ENCODE measurements at regions not wholly inside any gene's neighbourhood (a gene's known extent, or its start where the extent isn't known, plus 50 kb on each side); places are given as distances from the start of the nearest gene placed in this dataset.

DNA sequence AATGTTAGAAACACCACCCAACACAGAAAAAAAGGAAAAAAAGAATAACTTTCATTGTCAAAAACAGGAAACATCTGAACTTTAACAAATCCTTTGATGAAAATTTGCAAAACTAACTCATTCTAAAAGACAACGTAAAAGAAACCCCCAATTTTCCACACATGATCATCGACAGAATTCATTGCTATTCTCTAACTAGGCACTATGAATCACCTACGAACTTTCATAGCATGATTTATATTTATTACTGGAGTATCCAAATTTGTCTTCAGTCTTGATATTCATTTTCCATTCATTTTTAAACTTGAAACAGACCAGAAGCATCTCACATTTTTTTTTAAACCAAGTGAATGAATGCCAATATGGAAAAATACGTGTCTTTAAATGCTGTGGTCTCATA, 514.6 kb downstream of the TLE4 start:
- no peak for DNase-seq

DNA sequence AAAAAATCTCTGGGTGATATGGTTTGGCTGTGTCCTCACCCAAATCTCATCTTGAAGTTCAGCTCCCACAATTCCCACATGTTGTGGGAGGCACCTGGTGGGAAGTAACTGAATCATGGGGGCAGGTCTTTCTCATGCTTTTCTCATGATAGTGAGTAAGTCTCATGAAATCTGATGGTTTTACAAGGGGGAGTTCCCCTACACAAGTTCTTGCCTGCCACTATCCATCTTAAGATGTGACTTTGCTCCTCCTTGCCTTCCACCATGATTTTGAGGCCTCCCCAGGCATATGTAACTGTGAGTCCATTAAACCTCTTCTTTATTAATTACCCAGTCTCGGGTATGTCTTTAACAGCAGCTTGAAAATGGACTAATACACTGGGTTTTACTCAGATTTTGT, 513.9 kb downstream of the TLE4 start:
- DNase-seq: no peak

DNA sequence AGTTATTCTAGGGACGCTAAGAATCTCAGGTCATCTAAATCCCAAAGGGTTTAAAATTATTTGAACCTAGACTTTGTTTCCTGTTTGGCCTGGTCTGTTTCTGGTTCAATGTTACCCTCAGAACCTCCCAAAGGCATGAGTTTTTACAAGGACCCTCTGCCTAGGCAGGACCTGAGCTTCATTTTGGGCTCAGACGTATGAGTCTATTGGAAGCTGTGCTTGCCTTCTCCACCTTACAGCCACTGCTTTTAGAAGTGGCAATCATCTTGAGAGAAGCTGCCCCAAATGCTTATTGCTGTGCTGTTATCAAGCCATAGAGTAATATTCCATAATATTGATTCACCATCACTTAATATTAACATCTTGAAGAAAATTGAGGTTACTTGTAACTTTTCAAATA, 510.4 kb downstream of the TLE4 start:
- no peak for DNase-seq

DNA sequence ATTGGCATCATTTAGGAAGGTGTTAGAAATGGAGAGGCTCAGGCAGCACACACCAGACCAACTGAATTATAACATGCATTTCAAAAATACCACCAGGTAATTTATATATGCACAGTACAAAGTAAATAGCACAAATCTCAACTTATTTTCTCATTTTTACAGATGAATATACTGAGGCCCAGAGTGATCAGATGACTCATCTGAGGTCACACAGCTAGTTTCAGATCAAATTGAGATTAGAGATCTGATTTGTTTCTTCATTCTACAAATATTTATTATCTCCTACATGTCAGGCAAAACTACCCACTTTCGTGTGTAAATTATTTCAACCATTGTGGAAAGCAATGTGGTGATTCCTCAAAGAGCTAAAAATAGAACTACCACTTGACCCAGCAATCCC, 507.1 kb downstream of the TLE4 start:
- DNase-seq: no peak

GRCh38 chr9:80077059-80077458, 505.3 kb downstream of the TLE4 start:
- no peak for DNase-seq

DNA sequence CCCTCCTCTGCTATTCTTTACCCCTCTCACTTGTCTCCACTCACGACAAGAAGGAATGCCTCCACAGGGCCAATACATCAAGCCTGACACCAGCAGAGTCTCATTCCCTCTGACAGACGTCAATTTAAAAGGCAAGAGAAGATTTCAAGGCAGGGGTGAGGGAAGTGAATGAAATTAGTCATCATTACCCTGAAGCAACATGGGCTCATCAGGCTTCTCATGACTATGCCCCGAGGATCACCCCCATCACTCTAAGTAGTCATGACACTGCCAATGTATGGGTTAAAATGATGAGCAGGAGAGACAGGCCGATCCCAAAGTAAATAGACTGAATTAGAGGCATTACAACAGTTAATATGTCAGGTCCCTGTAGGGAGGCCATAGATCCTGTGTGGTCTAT, 504.4 kb downstream of the TLE4 start:
- DNase-seq: no peak

DNA sequence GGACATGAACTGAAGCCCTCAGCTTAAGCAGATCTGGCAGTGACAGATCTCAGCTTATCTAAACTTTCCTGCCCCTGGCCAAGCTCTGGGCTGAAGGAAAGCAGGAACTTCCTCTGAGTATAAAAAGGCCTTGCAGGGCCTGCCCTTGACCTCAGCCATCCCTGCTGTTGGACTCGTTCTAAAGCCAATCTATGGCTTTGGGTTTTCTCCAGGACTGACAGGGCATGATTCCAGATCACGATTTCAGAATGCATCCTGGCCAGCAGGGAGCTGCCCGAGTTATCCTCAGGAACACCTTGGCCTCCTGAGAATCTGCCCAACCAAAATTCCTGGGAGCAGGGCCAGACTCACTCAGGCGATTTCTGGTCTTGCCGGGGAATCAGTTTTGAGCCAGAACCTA, 502.7 kb downstream of the TLE4 start:
- no peak for DNase-seq

- DNase-seq: no peak
Measured at GRCh38 chr9:80072451-80072850, 500.7 kb downstream of the TLE4 start.

GRCh38 chr9:80070071-80070742, 498.4 kb downstream of the TLE4 start:
- no peak for DNase-seq

DNA sequence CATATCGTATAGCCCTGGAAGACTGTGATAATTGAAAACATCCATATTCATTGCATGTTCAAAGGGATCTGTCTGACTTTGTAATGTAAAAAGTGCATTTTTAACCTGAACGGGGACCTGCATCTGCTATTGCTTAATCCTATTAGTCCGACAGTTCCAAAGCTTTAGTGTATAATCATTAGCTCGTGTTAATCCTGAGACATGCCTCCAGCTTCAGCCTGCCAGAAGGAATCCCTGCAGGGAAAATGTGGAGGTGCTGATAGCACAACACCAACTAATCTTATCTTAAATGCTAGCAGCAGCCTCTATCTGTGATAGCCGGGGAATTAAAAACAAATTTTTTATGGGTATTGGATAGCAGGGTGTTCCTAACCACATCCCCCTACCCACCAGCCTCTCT, 495.2 kb downstream of the TLE4 start:
- no peak for DNase-seq

- no peak for DNase-seq
Measured at GRCh38 chr9:80062567-80062966, 490.8 kb downstream of the TLE4 start.

DNA sequence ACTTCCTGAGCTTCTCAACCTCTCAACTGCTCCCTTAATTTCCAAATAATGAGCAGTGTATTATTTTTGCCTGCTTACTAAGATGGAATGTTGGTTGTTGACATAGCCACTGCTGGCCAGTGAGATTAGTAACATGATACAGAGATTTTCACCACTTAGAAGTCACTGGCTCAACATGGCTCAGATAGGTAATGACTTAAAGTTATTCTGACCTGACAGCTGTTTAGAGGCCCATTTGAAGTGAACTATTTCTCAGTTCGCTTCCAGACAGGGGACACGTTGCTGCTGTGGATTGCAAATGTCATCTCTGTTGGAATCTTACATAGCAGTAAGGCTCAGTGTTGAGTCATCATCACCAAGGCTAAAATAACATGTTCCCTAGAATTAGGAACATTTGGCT, 490.2 kb downstream of the TLE4 start:
- no peak for DNase-seq

DNA sequence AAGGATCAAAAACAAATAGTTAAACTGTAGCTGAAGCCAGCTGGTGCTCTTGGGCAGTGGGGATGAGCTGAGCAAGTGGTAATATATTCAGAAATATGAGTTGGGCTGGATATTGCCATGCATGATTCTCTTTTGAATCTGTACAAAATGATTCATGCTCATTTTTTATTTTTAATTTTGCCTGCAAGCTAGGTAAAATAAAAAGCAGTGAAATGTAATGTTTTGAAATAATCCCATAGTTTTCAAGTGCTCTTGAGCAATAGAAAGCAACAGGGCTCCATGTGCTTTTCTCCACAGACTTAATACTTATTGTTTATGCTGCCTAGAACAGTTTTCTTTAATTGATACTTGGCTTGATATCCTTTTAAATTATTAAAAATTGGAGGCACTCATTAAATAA, 489.3 kb downstream of the TLE4 start:
- DNase-seq: no peak

DNA sequence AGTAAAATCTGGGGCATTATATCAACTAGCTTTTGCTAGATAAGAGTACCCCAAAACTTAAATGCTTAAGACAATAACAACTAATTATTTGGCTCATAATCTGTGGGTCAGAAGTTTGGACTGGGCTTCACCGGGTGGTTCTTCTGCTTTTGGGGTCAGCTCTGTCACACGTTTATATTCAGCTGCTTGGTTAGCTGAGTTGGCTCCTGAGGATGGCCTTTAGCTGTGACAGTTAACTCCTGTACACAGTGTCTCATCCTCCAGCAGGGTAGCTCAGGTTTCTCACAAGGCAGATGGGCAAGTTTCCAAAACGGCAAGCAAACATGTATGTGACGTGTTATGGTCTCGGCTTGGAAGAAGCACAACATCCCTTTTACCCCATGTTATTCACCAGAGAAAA, 488.2 kb downstream of the TLE4 start:
- DNase-seq: no peak

DNA sequence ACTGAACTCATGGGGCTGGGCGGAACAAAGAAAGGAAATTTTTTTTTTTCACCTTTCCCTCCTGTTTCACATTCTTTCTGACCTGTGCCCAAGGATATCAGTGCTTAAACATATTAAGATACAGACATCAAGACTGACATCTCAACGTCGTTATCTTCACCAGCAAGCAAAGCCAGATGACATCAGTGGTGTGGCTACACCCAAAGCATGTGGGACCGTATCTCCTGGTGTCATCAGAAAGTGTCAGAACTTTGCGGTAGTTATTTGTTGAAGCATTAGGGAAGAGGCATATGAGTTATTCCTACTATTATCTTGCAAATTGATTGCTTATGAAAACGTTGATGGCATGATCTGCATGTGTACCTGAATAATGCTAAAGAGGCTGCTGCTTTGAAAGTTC, 487.4 kb downstream of the TLE4 start:
- DNase-seq: no peak

- DNase-seq: no peak
Measured at GRCh38 chr9:80052830-80053229, 481.1 kb downstream of the TLE4 start.

DNA sequence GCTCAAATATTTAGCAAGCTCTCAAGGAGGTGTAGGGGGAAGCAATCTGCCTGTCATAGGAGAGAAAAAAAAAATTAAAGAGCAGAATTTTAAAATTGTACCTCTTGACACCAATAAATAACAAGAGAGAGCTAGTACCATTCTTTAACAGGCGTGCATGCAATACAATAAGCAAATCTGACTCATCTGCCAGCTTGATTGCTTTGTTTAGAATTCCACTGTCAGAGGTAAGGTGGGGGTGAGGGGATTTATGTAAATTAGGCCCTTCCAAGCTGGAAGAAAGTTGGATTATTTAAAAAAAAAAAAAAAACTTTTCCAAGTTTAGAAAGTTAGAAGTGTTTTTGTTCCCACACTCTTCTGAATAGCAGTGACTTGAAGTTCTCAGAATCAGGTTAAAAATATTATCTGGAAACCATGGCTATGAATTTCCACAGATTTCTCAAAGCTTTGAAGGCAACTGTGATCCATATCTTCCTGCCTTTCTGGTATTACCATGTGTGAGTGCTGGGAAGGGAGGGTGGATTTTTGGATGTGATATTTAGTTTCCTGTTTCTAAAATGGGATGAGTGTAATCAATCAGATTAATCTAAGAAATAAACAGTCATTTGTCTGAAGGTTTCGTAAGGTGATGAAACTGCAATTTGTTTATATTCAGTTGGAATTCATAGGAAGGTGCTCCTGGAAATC, 477.5 kb downstream of the TLE4 start:
- DNase-seq: no peak

GRCh38 chr9:80046481-80046880, 474.7 kb downstream of the TLE4 start:
- DNase-seq: no peak

GRCh38 chr9:80041821-80042220, 470.1 kb downstream of the TLE4 start:
- DNase-seq: no peak

- no peak for DNase-seq
Measured at GRCh38 chr9:80040457-80040856, 468.7 kb downstream of the TLE4 start.

DNA sequence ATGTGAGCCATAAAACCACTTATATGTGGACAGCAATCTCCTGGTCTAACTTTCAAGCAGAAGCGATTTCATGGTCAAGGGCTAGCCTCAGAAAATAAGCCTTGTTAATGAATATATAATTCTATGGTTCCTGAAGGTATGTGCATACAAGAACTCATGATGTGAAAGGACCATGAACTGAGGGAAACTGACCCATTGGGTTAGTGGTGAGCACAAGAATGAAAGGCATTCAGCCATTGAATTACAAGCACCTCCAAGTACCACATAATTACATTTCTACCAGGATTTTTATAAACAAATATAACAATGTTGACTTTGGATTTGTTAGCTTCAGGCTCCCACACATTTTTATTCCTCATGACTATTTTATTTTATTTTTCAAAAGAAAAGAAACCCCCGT, 459.0 kb downstream of the TLE4 start:
- DNase-seq: no peak

DNA sequence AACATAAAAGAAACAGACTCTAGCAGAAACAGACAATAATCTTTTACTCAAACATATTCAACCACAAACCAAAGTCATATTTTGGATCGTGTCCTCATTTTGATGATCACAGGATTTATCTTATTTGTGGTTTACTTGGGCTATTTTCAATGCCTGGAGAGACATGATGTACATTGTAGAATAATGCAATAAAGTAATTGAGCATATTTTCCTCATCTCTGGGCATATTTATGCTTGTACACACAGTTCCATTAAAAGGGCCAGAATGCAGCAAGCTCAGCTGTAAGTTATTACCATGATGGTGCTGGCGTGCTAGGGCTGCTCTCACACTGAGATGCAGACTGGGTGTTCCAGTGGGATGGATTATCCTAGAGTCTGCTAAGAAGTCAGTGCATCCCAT, 456.7 kb downstream of the TLE4 start:
- no peak for DNase-seq

DNA sequence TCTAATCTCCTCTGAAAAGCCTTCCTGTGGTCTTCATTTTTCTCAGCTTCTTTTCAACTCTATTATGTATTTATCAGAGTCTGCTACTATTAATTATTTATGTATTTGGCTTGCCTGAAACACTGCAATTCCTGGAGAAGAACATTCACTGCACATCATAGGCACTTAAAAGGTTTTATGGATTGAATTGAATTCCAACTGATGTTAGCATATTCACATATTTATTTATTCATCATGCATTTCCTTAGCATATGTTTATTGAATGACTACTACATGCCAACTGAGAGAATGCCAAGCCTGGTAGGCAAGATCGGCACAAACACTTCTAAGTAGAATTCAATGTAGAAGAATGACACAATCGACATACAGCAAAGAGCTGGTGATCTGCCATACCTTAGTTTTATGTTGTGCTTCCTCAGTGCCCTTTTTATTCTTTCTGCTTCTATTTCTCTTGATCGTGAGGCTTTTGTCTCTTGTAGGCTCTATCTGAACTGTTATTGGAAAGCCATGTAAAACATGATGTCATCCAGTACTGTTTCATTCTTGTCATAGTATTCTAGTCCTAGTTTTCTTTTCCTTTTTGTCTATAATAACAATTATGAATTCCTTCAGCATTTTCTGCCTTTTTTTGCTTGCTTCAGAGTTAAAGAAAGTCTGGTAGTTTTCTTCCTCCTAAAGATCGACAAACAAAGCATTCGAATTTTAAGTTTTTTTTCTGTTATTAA, 454.2 kb downstream of the TLE4 start:
- DNase-seq: no peak

GRCh38 chr9:80025131-80025530, 453.4 kb downstream of the TLE4 start:
- no peak for DNase-seq
